Stimulated activated naive CD8-positive, alpha-beta T cell treated with anti-CD3 and anti-CD28 coated beads, Interleukin-15, Interleukin-2, amounts not matched to agents 100 ng/mL and 50 ng/mL, for 24 hours (primary cell): ENCODE measurements at regions not wholly inside any gene's neighbourhood (a gene's known extent, or its start where the extent isn't known, plus 50 kb on each side); places are given as distances from the start of the nearest gene placed in this dataset.
A peak's percentile ranks its signal among the peaks of the same experiment; 100 is the strongest.

Experiments
- H3K27ac Mint-ChIP-seq: one replicate; pipeline ENCODE4 v1.8.0; 2021; ENCODE audit warnings: mild to moderate bottlenecking, mixed read lengths
- H3K27me3 Mint-ChIP-seq: one replicate; pipeline ENCODE4 v1.8.0; 2021; ENCODE audit warnings: mixed read lengths
- H3K36me3 Mint-ChIP-seq: one replicate; pipeline ENCODE4 v1.8.0; 2021; ENCODE audit warnings: low read depth, mixed read lengths
- H3K4me1 Mint-ChIP-seq: one replicate; pipeline ENCODE4 v1.8.0; 2021; ENCODE audit warnings: low read depth, mixed read lengths
- H3K4me3 Mint-ChIP-seq: one replicate; pipeline ENCODE4 v1.8.0; 2021; ENCODE audit warnings: mild to moderate bottlenecking, mixed read lengths
- H3K9me3 Mint-ChIP-seq: one replicate; pipeline ENCODE4 v1.8.0; 2021; ENCODE audit warnings: mixed read lengths

DNA sequence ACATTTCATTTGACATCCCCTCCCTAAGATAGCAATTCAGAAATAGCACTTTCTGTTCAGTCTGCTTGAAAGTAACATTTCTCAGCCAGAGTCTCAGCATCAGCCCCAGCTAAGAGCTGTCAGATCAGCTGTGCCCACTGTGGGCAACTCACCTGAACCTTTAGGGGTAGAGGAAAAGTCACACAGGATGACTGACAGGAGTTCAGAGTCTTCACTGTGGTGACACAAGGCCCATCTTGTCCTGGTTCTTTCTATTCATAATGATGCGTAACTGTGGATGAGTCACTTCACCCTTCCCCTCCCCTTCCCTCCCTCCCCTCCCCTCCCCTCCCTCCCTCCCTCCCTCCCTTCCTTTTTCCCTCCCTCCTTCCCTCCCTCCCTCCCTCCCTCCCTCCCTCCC is 96.1 kb upstream of the RASGRP1 start:
- Mint-ChIP-seq H3K4me3 (peak overlapping the region; percentile 5), H3K36me3 (no peaks in the 10 kb centered on the region), H3K4me1 (peaks cover 78% of the 10 kb centered on the region), H3K9me3 (no peaks in the 10 kb centered on the region), H3K27me3 (no peaks in the 10 kb centered on the region), H3K27ac (peak overlapping the region; percentile 75)

GRCh38 chr15:38662033-38662802 is 97.6 kb upstream of the RASGRP1 start:
- Mint-ChIP-seq H3K27ac (no peak overlapping the region), H3K4me3 (no peak overlapping the region), H3K36me3 (no peaks in the 10 kb centered on the region), H3K9me3 (no peaks in the 10 kb centered on the region), H3K4me1 (peaks cover 80% of the 10 kb centered on the region), H3K27me3 (no peaks in the 10 kb centered on the region)

DNA sequence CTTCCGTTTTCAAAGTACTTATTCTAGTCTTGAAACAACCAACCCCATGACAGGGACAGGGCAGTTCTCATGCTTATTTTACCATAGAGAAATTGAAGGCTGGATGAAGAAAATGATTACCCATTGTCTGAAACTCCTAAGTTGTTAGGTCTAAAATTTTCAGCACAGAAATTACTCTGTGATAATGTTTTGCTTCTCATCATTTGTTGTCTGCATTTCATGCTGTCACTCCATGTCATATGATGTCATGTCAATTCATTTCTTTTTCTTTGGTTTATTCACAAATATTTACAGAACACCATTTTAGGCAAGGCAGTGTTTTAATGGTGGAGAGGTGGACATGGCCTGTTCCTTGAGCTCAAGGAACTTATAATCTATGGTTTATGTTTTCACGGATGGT is 98.2 kb upstream of the RASGRP1 start:
- Mint-ChIP-seq H3K36me3 (no peaks in the 10 kb centered on the region), H3K27ac (no peak overlapping the region), H3K9me3 (no peaks in the 10 kb centered on the region), H3K4me1 (peaks cover 86% of the 10 kb centered on the region), H3K4me3 (no peak overlapping the region), H3K27me3 (no peaks in the 10 kb centered on the region)

DNA sequence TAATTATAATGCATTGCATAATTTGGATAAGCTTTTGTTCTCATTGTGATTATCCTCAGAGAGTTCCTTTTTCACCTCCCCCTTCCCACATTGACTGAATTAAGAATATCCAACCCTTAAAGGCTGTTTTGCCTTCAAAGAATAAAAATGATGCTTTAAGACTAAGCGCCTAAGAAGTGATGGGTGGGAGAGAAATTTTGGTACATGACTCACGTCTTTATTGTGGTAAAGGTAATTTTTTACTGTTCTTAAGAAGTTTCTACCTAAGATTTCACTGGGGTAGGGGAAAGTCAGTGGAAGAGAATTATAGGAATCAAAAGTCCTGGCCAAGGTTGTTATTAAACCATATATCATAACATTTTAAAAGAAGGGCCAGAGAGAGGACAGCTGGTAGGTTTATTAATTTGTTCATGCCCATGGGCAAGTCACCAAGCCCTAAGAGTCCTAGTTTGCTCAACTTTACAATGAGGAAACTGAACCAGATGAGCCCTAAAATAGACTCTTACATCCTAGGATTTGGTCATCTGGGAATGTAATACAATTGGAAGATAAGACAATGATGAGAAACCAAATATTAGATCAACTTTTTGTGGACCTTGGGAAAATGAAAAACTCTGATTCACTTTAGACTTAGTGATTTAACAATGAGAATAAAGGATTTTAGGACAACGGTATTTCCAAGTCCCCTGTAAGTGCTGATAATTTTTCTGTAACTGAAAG is 101.1 kb upstream of the RASGRP1 start:
- no peaks in the 10 kb centered on the region for H3K36me3 Mint-ChIP-seq
- H3K4me1 Mint-ChIP-seq: peaks cover 93% of the 10 kb centered on the region
- H3K27ac Mint-ChIP-seq: peak overlapping the region; percentile 74
- H3K9me3 Mint-ChIP-seq: peaks cover 5% of the 10 kb centered on the region
- H3K4me3 Mint-ChIP-seq: peak overlapping the region; percentile 7
- no peaks in the 10 kb centered on the region for H3K27me3 Mint-ChIP-seq

GRCh38 chr15:38666865-38667510 is 102.4 kb upstream of the RASGRP1 start:
- H3K4me1 Mint-ChIP-seq: peaks cover 94% of the 10 kb centered on the region
- no peaks in the 10 kb centered on the region for H3K27me3 Mint-ChIP-seq
- no peaks in the 10 kb centered on the region for H3K36me3 Mint-ChIP-seq
- H3K4me3 Mint-ChIP-seq: peak overlapping the region; percentile 6
- peaks cover 5% of the 10 kb centered on the region for H3K9me3 Mint-ChIP-seq
- peak overlapping the region; percentile 73 for H3K27ac Mint-ChIP-seq

DNA sequence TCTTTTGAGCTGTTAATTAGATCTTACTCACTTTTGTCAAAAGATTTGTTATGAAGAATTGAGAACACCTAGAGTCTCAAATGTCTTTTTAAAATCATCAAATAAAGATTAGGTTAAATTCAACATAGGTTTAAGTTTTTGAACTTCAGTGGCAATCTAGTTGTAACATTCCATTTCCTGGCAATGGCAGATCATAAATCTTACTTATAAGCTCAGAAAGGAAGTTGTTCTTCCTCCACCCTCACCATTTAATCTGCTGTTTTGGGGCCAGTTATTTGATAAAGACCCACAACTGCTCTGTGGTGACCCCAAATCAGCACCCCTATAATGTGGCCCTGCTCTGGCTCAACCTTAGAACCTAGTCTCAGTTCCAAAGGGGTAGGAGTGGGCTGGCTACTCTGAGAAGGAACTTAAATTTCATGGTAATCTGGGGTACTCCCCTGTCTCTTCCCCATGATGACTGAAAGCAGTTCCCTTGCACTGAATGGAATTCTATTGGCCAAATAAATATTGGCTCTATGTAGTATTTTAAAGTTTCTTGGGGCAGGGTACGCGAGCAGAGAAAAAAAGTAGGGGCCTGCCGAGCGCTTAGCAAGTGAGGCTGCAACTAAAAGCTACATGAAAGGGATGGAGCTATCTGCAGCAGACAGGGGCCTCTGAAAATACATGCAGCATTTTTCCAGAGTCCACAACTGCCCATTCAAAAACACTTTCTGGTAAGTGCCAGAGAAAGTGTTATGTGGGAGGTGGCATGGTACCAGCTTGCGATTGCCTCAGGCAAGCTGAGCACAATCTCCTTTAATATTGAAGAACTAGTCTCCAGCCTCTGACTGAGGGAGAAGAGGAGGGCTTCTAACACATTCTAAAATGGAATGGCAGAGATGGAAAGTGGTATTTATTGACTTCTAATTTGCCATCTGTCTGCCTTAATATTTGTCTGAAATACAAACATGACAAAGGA is 103.6 kb upstream of the RASGRP1 start:
- Mint-ChIP-seq H3K9me3 (peaks cover 5% of the 10 kb centered on the region), H3K27ac (peak overlapping the region; percentile 73), H3K4me1 (peaks cover 94% of the 10 kb centered on the region), H3K4me3 (no peak overlapping the region), H3K36me3 (no peaks in the 10 kb centered on the region), H3K27me3 (no peaks in the 10 kb centered on the region)

DNA sequence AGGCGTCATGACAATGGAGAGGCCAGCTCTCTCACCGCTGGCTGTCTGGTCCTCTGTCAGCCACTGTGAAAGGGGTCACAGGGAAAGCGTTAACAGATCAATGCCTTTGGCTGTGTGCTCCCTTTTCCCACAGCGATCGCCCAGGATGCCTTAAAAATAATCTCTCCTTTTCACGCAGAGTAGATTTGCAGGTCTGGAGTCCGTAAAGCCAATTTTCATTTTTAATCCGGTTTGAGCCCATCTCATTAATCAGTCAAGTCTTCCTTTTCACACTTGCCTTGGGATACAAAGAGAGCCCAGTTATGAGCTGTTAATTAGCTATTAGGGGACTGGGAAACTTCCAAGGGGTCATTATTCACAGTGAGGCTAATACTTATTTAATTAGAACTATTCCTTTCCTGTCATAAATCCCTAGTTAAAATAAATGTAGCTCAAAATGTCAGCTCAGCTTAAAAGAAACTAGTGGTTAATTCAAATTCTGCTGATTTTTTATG is 104.3 kb upstream of the RASGRP1 start:
- Mint-ChIP-seq H3K27ac (no peak overlapping the region), H3K9me3 (peaks cover 5% of the 10 kb centered on the region), H3K4me1 (peaks cover 98% of the 10 kb centered on the region), H3K27me3 (no peaks in the 10 kb centered on the region), H3K4me3 (no peak overlapping the region), H3K36me3 (no peaks in the 10 kb centered on the region)

DNA sequence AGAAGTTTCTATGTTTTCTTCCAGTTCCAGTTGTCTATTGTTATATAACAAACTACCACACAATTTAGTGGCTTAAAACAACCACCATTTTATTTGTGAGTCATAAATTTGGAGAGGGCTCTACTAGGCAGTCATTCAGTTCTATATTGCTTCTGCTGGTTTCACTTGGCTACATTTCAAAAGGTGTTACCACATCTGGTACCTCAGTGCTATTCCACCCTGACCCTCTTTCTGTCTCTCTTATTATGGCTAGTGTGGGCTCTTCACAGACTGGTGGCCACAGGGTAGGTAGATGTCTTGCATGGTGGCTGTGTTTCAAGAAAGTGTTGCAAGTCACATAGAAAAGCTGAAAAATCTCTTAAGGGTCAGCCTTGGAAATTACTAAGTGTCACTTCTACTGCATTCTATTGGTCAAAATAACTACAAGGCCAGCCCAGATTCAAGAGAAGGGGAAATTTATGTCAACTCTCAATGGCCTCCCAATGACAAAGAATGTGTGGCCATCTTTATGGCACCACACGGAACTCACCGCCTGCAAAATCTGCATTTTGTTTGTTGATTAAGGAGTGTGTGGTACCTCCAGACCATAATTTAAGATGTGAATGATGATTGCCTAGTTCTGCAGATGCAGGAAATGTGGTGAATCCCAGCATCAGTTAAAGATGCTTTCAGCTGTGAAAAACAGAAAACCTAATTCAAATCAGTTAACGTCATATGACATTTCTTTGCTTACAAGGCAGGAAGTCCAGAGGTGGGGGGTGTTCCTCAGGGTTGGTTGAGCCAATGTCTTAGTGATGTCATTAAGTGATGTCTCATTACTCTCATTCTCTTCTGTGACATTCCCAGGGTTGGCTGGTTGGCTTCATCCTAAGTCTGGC is 105.8 kb upstream of the RASGRP1 start:
- Mint-ChIP-seq H3K27ac (peak overlapping the region; percentile 97), H3K9me3 (peaks cover 5% of the 10 kb centered on the region), H3K27me3 (no peaks in the 10 kb centered on the region), H3K36me3 (no peaks in the 10 kb centered on the region), H3K4me3 (peak overlapping the region; percentile 32), H3K4me1 (peaks cover 95% of the 10 kb centered on the region)

- Mint-ChIP-seq H3K36me3 (no peaks in the 10 kb centered on the region), H3K27ac (peak overlapping the region; percentile 97), H3K9me3 (peaks cover 5% of the 10 kb centered on the region), H3K27me3 (no peaks in the 10 kb centered on the region), H3K4me1 (peaks cover 91% of the 10 kb centered on the region), H3K4me3 (peak overlapping the region; percentile 74)
Measured at GRCh38 chr15:38671006-38671387, 106.4 kb upstream of the RASGRP1 start.

DNA sequence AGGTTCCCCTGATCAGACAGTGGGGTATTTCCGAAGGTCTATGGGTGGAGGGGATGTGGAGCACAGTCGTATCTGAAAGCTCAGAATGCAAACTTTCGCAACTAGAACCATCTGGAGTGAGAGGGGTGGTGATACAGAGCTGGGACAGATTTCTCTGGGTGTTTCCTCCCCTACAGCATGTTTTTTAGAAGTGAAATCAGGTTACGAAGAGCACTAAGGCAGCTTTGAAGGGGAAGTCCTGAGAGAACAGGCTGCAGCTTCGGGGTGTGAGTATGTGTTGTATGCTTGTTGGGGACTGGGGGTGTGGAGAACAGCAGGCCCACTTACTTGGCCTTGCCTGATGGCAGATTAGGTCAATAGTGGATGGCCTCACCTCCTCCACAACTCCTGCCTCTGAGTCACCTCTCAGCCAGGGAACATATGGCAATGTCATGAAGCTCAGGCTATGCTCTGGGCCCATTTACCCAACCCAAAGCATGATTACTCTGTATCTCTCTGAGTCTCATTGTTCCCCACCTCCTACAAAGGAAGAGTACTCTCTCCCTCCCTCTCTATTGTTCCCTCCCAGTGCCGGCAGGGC is 107.2 kb upstream of the RASGRP1 start:
- peak overlapping the region; percentile 74 for H3K4me3 Mint-ChIP-seq
- H3K27me3 Mint-ChIP-seq: no peaks in the 10 kb centered on the region
- peak overlapping the region; percentile 97 for H3K27ac Mint-ChIP-seq
- H3K36me3 Mint-ChIP-seq: no peaks in the 10 kb centered on the region
- H3K9me3 Mint-ChIP-seq: peaks cover 5% of the 10 kb centered on the region
- H3K4me1 Mint-ChIP-seq: peaks cover 83% of the 10 kb centered on the region

GRCh38 chr15:38672273-38672672 is 107.7 kb upstream of the RASGRP1 start:
- no peaks in the 10 kb centered on the region for H3K27me3 Mint-ChIP-seq
- no peaks in the 10 kb centered on the region for H3K36me3 Mint-ChIP-seq
- H3K9me3 Mint-ChIP-seq: peaks cover 5% of the 10 kb centered on the region
- H3K4me3 Mint-ChIP-seq: peak overlapping the region; percentile 74
- H3K27ac Mint-ChIP-seq: peak overlapping the region; percentile 97
- H3K4me1 Mint-ChIP-seq: peaks cover 78% of the 10 kb centered on the region

DNA sequence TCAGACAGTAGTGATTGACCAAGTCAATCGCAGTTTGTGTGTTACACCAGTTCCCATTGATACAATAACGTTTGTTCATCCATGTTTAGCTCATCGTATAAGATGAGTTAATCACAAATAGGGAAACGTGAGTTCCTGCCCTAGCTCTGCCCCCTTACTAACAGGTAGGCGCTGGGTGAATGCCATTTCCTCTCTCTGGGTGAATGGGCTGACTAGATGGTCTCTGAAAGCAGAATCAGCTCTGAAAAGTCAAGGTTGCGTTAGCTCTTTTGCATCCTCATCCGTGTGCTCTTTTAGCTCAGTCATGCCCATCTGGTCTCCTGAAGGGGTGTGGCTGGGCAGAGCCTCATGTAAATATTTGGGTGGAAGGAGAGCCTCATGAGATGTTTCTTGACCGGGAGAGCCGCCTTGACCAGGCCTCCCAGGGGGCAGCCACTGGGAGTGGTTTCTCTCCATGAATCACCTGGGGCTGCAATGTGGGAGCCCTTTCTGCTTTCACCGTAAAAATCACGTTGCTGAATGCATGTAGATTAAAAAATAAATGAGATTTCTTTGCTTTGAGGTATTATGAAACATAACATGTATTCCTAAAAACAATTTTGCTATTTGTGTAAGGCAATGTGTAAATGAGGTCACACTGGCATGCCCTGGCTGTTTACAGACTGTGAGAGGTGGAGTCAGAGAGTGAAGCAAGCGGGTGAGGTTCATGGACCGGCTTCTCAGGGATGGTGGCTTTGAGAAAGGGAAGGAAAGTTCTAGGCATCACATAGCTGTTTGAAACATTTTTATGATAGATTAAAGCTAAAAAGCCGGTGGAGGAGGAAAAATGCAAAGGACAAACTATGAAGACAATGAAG is 108.4 kb upstream of the RASGRP1 start:
- Mint-ChIP-seq H3K27me3 (no peaks in the 10 kb centered on the region), H3K9me3 (peaks cover 5% of the 10 kb centered on the region), H3K36me3 (no peaks in the 10 kb centered on the region)

More for the DNA sequence above, 108.4 kb upstream of the RASGRP1 start:
- H3K4me1 Mint-ChIP-seq: peaks cover 71% of the 10 kb centered on the region
- H3K27ac Mint-ChIP-seq: peak overlapping the region; percentile 97
- H3K4me3 Mint-ChIP-seq: peak overlapping the region; percentile 33
